Right kidney (tissue), 1 donor: ENCODE measurements at regions not wholly inside any gene's neighbourhood (a gene's known extent, or its start where the extent isn't known, plus 50 kb on each side); places are given as distances from the start of the nearest gene placed in this dataset.

Experiments used
- DNase-seq: peaks from one replicate; pipeline ENCODE4 v3.0.0-alpha.2; 2016

- no peak for DNase-seq
These were observed 52.5 kb upstream of the PITX2 start for GRCh38 chr4:110675426-110675825.

- DNase-seq = no peak
These were observed 53.4 kb upstream of the PITX2 start for GRCh38 chr4:110676241-110676640.

GRCh38 chr4:110678517-110679227 is 55.8 kb upstream of the PITX2 start:
- no peak for DNase-seq

DNA sequence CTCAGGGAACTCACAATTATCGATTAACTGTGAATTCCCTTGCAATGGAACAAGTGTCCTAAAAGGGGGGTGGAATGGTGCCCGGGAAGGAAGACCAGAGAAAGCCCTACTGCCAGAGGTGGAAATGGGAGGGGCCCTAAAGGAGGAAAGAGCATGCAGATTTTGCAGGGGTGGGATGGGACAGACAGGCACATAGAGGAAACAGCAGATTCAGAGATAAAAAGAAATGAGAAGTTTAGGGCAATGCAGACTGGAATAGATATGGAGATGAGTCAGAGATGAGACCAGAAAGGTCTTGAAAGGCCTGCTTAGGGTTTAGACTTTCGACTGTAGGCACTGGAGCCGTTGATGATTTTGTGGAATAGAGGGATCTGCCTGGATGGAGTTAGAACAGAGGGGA is 57.4 kb upstream of the PITX2 start:
- no peak for DNase-seq

DNA sequence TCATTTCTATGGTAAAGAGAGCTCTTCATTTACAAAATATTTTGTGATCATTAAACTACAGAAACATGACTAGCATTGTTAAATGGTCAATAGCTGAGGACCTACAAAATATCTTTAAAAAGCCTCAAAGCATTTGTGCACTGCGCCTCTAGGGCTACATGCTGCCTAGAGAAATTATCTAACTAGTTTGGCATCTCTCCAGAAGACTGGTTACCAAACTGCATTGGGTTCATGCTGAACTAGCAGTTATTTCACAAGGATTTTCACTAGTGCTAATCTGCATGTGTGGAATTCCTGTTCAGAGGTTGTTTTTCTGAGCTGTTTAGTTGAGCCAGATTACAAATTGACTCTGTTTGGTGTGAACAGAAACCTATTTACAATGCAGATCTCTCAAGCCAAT is 58.5 kb upstream of the PITX2 start:
- DNase-seq = no peak

GRCh38 chr4:110682311-110682710 is 59.4 kb upstream of the PITX2 start:
- DNase-seq = no peak

DNA sequence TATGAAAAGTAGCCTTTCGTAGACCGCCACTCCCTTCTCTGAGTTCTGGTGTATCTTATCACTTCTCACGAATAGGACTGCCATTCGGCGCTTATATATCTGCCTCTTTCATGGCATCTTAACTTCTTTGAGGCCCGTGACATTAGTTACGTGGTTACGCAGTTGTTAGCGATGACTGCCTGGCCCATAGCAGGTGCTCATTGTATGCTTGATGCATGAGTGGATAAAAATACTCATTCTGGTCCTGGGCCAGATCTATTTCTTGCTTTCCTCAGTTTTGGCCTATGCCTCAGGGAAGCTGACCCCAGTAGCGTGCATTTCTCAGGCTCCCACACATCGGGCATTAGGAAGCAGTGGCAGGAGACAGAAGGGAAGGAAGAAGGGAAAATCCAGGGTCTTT is 60.7 kb upstream of the PITX2 start:
- no peak for DNase-seq

DNA sequence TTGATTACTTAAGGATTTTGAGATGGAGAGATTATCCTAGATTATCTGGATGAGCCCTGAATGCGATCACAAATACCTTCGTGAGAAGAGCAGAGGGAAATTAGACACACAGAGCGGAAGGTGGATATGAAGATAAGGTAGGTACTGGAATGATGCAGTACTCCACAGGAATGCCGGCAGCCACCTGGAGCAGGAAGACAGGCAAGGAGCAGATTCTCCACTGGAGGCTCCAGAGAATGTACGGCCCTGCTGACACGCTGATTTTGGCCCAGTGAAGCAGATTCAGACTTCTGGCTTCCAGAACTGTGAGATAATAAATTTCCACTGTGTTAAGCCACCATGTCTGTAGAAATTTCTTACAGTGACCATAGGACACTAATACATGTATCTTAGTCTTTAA is 79.4 kb upstream of the PITX2 start:
- DNase-seq = no peak

- DNase-seq = no peak
These were observed 82.0 kb upstream of the PITX2 start for GRCh38 chr4:110704748-110705439.

GRCh38 chr4:110705440-110705782 is 82.5 kb upstream of the PITX2 start:
- no peak for DNase-seq

DNA sequence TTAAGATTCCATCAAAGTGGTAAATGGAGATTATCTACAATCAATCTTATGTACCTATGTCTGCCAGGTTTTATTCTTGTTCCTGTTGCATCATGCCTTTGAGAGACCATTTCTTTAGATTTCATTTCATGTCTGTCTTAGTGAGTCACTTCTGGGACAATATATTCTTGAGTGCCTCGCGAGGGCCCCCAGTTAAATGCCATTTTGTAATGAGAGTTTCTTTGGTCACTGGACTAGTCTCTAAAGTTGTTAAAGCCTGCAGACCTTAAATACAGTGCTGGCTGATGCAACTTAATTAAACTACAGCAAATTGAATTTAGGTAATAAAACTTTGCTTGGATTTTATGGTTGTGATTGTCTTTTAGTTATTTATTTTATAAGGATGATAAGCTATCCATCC is 87.2 kb upstream of the PITX2 start:
- no peak for DNase-seq

DNA sequence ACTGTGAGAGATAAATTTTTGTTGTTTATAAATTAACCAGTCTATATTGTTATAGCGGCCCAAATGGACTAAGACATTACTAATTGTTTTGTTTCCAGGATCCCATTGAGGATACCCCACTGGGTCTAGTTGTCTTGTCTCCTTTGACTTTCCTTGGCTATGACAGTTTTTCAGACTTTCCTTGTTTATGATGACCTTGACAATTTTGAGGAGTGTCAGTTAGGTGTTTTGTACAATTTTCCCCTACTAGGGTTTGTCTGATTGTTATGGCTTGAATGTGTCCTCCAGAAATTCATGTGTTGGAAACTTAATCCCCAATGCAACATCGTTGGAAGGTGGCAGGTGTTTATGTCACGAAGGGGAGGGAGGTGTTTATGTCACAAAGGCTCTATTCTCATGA is 89.6 kb upstream of the PITX2 start:
- DNase-seq = no peak

DNA sequence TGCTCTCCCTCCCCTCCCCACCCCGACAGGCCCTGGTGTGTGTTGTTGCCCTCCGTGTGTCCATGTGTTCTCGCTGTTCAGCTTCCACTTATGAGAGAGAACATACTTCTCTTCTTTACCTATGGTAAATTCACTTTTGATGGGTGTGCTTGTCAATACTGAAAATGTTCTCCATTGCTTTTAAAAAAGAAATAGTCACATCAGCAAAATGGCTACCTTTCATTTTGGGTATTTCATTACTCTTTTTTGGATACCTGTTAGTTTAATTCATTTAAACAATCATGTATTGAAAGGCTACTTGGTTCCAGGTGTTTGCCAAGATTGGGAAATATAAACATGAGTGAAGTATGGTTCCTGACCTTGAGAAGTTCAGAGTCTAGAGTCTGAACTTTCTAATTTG is 107.4 kb upstream of the PITX2 start:
- DNase-seq = no peak

DNA sequence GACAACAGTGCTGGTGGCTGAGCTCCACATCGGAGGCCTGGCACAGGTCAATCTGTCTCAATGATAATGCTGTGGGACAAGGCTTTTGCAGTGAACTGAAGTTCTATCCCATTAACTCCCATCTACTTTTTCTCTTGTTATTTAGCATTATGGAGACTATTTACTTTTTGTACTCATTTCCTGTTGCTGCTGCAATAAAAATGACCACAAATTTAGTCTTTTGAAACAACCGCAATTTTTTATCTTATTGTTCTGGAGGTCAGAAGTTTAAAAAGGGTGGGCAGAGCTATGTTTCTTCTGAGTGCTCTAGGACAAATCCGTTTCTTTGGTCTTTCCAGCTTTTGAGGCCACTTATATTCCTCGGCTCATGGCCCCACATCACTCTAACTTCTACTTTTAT is 111.0 kb upstream of the PITX2 start:
- DNase-seq = no peak

DNA sequence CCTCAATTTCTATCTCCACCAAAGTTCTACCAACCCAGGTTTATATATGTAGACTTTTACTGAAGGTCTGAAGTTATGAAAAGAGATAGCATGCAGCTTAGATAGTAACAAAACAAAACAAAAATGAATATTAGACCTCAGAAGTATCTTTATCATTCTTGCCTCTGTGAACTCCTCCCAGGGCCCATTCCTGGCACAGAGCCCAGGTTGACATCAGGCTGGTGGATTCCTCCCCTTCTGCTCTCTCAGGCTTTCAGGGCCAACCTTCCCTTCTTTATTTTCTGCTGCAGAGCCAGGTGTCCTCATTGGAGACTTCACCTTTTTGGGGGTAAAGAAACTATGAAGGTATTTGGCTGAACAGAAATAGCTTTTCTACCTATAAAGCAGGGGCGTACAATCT is 112.8 kb upstream of the PITX2 start:
- DNase-seq = no peak

GRCh38 chr4:110737931-110738330 is 115.1 kb upstream of the PITX2 start:
- no peak for DNase-seq

DNA sequence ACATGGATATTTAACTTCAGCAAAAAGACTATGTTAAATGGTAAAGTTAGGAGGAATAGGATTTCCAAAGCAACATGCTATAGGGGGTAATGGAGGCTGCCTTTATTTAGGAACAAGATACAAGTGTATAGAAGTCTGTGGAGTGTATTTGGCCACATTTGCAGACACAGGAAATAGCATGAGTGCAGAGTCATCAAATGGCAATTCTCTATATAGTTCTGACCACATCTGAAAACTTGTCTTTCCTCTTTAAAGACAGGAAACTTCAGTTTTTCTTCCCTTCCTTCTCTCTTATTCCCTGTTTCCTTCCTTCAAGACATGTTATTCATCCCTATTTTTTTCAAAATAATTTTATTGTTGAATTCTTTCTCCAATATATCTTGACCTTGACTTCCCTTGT is 119.3 kb upstream of the PITX2 start:
- no peak for DNase-seq

DNA sequence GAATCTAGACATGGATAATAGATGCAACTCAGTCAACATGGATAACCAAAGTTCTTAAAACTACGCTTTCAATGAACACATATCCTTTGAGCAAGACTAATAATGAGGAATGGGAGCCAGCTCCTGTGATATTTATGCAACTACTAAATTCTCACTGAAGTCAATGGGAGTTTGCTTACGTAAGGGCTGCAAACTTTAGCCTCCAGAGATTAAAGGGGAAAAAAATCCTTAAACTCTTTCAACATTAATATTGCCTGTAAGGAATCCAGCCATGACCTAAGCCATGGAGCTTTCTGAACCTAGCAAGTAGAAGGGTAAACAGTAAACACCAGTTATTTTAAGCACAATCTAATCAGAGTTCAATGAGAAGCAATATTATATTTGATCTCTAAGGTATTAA is 125.2 kb upstream of the PITX2 start:
- no peak for DNase-seq

DNA sequence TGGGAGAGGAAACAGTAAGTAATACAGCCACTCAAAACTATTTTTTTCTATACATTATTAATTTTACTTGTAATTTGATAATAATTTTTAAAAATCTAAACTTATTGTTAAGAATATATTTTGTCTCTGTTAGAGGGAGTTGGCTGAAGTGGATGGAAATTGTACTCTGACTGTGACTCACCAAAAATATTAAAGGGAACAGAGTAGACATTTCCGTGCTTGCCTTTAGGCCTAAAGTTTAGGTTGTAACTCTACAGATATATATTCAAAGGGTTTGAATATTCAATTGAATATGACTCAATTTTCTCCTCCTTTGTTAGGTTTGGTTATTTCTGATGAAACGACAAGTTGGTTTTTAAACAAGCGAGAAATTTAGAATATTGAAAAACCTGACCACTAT is 128.3 kb upstream of the PITX2 start:
- DNase-seq = no peak

DNA sequence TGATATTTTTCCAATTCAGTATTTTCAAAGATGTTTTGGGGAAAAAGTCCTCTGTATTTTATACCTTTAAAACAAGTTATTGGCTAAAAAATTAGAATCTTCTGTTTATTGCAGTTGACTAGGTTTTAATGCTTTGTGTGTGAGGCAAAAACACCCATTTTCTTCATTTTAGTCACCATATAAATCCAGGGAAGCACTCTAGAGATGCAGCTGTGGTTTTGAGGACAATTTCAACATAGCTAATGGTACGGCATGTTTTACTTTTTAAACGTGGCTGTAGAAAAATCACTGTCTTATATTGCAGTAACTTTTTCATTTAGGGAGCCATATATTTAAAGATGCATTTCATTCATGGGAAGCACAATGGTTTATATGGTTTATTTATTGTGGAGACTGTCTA is 129.1 kb upstream of the PITX2 start:
- DNase-seq = no peak

- no peak for DNase-seq
These were observed 130.6 kb upstream of the PITX2 start for GRCh38 chr4:110753466-110753865.

GRCh38 chr4:110754716-110755115 is 131.8 kb upstream of the PITX2 start:
- DNase-seq = no peak

GRCh38 chr4:110769578-110769977 is 146.7 kb upstream of the PITX2 start:
- DNase-seq = no peak

- no peak for DNase-seq
These were observed 147.5 kb upstream of the PITX2 start for GRCh38 chr4:110770353-110770752.

GRCh38 chr4:110778521-110778920 is 155.6 kb upstream of the PITX2 start:
- DNase-seq = no peak
